ENCODE measurements at regions not wholly inside any gene's neighbourhood (a gene's known extent, or its start where the extent isn't known, plus 50 kb on each side); places are given as distances from the start of the nearest gene placed in this dataset.

GRCh38 chr20:63080811-63081210, 74.0 kb upstream of the BHLHE23 start (continued):
- no peak for TF ChIP-seq ZNF280B (CRISPR knock-in tag; IDR thresholded peaks at IDR 0.05)
- no peak for TF ChIP-seq CBFA2T3 (IDR thresholded peaks at IDR 0.05)

- intact Hi-C loops (cut with micrococcal nuclease), result no loop called here
- POLR2A ChIA-PET, result no interaction called here
Measured at GRCh38 chr20:63080411-63080810, 73.6 kb upstream of the BHLHE23 start.

More at GRCh38 chr20:63080411-63080810, 73.6 kb upstream of the BHLHE23 start:
- Histone ChIP-seq H3K79me2 (ENCODE audit: control insufficient read depth, insufficient read depth, low read length) (no peaks in the 10 kb centered on the region), H3K4me2 (ENCODE audit: insufficient read depth, low read length) (no peak overlapping the region), H2AFZ (ENCODE audit: low read depth, low read length) (no peak overlapping the region), H3K27ac (ENCODE audit: extremely low read depth, low read depth, low read length) (no peak overlapping the region), H3K4me3 (no peak overlapping the region), H3K9me3 (replicated peaks; ENCODE audit: control insufficient read depth, insufficient read depth, low read depth, low read length) (0 out of 2 replicates have a peak, but pooled peaks cover 2% of the 10 kb centered on the region), H3K9me1 (ENCODE audit: control insufficient read depth, insufficient read depth, low read length) (no peaks in the 10 kb centered on the region), H3K36me3 (ENCODE audit: control insufficient read depth, insufficient read depth, low read length) (no peaks in the 10 kb centered on the region), H4K20me1 (replicated peaks; ENCODE audit: control insufficient read depth, insufficient read depth, low read length) (0 out of 2 replicates have a peak, but pooled peaks cover 4% of the 10 kb centered on the region), H3K9ac (ENCODE audit: insufficient read depth in 1 of 2, low read depth in 2 of 2, low read length in 2 of 2) (no peak overlapping the region), H3K4me1 (replicated peaks in 1 of 2; ENCODE audit: control insufficient read depth in 2 of 2, insufficient read depth in 2 of 2, low read length in 2 of 2) (no peaks in the 10 kb centered on the region; a peak in 1 of 5 replicates), H3K27me3 (ENCODE audit: control insufficient read depth in 2 of 2, insufficient read depth in 2 of 2, low read length in 2 of 2) (peaks cover 9 to 30% of the 10 kb centered on the region in 2 experiments; a peak in 4 of 5 replicates)
- CTCF ChIA-PET (ENCODE audit: low intra/inter-chr PET ratio), result no interaction called here
- in situ Hi-C loops (cut with MboI), result no loop called here
- WGBS (ENCODE audit: insufficient coverage, low coverage, missing lambda C conversion rate), result 0% methylated on average over 10 of the region's 10 CpGs
- FAIRE-seq (no peak), DNase-seq (ENCODE audit: extremely low read depth in 1 of 4, low spot score in 3 of 4) (no peak), ATAC-seq (no peak)
- TF ChIP-seq RBM14 (IDR thresholded peaks at IDR 0.05; ENCODE audit: borderline replicate concordance, insufficient read depth, low read depth, low read length) (no peak), SP2 (IDR thresholded peaks at IDR 0.05; ENCODE audit: extremely low read depth, low read depth, low read length, poor library complexity, severe bottlenecking) (no peak), RREB1 (CRISPR knock-in tag; IDR thresholded peaks at IDR 0.05) (no peak)
- BruUV-seq (replicated peaks), result no TSS peak

Measured in K562 (cell line).